ENCODE measurements at regions not wholly inside any gene's neighbourhood (a gene's known extent, or its start where the extent isn't known, plus 50 kb on each side); places are given as distances from the start of the nearest gene placed in this dataset.

- TF ChIP-seq CTCF (IDR thresholded peaks at IDR 0.05), result no peak
- no peak for TF ChIP-seq POLR2A (IDR thresholded peaks at IDR 0.05)
- no peak for TF ChIP-seq EP300 (IDR thresholded peaks at IDR 0.05)
Measured at GRCh38 chr6:166822609-166823008, 133.7 kb downstream of the RNASET2 start.

Measured in tibial nerve (tissue), 4 donors.